ENCODE measurements at regions not wholly inside any gene's neighbourhood (a gene's known extent, or its start where the extent isn't known, plus 50 kb on each side); places are given as distances from the start of the nearest gene placed in this dataset.

DNA sequence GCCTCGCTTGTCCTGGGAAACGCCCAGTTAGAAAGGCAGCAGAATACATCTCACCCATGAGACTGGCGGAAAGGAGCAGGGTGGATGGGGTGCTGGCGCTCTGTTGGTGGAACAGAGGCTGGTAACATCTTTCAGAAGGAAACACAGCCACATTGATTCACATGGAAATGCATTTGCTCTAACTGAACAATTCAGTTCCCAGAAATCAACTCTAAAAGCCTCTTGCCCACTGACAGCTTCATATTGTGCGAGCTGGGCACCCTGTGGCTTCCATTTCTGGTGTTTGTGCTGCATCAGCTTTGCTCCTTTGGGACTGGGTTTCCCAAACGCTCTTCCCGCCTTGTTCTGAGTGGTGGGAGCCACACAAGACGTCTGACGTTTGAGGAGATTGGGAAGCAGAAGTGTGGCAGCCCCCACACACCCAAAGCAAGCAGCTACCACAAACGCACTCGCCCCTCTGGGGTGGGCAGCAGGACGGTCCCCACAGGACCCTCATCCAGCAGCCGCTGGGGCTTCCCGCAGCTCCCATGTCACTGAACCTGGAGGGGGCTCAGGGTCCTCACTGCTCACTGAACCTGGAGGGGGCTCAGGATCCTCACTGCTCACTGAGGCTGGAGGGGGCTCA is 229.5 kb downstream of the ERMARD start:
- TF ChIP-seq, protein P1, sequence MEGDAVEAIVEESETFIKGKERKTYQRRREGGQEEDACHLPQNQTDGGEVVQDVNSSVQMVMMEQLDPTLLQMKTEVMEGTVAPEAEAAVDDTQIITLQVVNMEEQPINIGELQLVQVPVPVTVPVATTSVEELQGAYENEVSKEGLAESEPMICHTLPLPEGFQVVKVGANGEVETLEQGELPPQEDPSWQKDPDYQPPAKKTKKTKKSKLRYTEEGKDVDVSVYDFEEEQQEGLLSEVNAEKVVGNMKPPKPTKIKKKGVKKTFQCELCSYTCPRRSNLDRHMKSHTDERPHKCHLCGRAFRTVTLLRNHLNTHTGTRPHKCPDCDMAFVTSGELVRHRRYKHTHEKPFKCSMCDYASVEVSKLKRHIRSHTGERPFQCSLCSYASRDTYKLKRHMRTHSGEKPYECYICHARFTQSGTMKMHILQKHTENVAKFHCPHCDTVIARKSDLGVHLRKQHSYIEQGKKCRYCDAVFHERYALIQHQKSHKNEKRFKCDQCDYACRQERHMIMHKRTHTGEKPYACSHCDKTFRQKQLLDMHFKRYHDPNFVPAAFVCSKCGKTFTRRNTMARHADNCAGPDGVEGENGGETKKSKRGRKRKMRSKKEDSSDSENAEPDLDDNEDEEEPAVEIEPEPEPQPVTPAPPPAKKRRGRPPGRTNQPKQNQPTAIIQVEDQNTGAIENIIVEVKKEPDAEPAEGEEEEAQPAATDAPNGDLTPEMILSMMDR (conservative IDR thresholded peaks at IDR 0.05; ENCODE audit: low read depth, low read length) = no peak
- DNase-seq (ENCODE audit: low read depth) = no peak
- H3K4me3 ChIP-seq (ENCODE audit: low read depth, low read length) = no peak overlapping the region

DNA sequence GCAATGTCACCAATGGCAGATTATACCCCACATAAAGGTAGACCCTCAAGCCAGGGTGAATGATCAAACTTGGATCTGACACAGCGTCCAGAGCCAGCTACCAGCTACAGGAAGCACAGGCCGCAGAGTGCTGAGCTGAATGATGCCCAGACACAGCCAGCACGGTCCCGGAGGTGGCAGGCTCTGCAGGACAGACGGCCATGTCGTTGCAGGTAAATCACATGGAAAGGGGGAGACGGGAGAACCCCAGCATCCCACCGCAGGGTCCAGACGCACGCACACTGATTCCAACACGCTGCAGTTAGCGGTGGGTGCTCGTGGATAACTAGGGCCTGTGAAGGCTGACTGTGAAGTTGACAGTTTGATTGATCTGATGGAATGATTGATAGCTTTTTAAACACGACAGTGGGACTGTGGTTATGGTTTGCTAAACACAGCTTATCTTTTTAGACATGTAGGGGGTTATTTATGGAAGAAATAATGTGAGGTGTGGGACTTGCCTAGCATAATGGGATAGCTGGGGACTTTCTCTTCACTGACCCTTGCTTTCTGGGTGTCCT is 228.5 kb downstream of the ERMARD start:
- DNase-seq (ENCODE audit: low read depth) = no peak
- TF ChIP-seq, protein P1 (conservative IDR thresholded peaks at IDR 0.05; ENCODE audit: low read depth, low read length) = no peak
- H3K4me3 ChIP-seq (ENCODE audit: low read depth, low read length) = no peak overlapping the region

DNA sequence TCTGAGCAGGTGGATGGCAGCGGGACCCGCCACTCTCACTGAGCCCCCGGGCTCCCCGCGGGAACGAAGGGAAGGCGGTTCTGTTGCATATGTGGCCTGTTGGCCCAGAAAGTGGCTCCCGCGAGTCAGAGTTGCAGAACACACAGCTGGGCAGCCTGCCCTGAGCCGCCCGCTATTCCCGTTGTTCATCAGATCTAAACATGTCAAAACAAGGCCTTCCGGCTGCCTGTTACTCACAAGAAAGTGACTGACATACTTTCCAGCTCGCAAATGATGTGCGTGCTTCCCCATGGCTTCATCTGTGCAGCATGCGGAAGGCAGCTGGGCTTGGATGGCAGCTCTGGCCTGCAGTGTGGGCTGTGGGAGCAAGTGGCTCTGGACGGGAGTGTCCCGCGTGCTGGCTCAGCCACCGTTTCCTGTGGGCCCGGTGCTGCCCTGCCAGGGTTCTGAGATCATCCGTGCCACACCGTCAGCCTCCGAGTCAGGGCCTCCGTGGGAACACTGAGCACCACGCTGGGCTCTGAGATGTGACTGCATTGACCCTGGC is 227.3 kb downstream of the ERMARD start:
- TF ChIP-seq, protein P1 (conservative IDR thresholded peaks at IDR 0.05; ENCODE audit: low read depth, low read length) = no peak
- no peak overlapping the region for H3K4me3 ChIP-seq (ENCODE audit: low read depth, low read length)
- no peak for DNase-seq (ENCODE audit: low read depth)

DNA sequence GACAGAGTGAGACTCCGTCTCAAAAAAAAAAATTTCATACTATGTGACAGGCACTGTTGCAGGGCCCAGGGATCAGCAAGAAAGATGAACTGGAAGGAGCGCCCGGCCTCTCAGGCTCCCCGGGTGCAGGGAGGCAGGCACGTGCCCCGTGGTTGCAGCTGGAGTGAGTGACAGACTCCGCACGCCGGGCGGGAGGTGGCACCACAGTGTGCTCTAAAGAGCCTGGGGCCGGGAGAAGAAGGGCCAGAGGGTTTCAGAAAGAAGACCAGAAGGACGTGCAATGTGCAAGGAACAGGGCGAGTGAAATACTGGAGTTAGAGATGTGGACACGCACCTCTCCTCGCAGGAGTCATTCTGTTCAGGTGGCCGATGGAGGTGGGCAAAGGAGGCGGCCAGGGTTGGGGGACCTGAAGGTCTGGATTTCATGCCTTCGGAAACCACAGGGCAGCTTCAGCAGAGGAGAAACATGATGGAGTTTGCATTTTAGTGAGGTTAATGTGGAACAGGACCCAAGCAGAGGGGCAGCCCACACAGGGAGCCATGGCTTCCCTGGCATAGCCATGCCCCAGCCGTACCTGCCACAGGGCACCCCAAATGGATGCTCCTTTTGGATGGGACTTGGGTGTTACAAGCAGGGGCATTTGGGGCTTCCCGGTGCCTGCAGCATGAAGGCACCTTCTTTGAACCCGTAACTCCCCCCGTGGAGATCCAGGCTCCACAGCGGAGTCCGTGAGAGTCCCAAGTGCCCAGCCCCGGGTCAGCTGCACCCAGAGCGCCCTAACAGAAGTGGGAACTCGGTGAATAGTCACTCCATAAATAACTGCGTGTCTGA is 226.2 kb downstream of the ERMARD start:
- no peak for DNase-seq (ENCODE audit: low read depth)
- TF ChIP-seq, protein P1 (conservative IDR thresholded peaks at IDR 0.05; ENCODE audit: low read depth, low read length) = no peak
- no peak overlapping the region for H3K4me3 ChIP-seq (ENCODE audit: low read depth, low read length)

DNA sequence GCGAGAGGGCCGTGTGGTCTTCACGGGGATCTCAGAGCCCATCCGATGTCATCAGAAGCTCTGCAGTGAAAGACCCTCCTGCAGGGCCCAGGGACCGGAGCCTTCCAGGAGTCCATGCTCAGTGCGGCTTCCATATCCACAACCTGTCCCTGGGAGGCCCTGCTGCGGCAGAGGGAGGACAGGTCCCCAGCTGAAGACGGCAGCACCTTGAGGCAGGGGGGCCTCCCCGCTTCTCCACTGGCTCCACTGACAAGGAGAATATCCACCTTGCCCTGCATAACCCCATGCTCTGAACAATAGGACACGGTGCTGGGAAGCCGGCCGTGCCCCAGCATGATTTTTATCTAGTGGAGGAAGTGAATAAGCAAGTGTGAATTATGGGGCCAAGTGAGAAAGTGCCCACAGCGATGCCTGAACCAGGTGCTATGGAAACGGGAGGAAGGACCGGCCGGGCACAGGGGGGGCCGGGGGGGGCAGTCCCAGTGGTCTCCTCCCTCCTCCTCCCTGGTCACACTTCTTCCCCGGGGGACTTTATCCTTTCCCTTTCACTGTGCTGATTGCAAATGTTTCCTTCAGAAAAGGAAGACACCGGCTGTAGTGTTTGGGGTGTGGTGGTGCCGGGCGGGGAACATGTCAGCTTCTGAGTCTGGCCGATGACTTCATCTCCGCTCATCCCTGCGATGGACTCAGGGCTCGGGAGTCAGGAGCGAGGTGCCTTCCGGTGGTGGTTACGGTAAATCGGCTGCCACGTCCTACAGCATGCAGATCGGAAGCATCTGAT is 225.1 kb downstream of the ERMARD start:
- H3K4me3 ChIP-seq (ENCODE audit: low read depth, low read length) = no peak overlapping the region
- DNase-seq (ENCODE audit: low read depth) = no peak
- TF ChIP-seq, protein P1 (conservative IDR thresholded peaks at IDR 0.05; ENCODE audit: low read depth, low read length) = no peak

DNA sequence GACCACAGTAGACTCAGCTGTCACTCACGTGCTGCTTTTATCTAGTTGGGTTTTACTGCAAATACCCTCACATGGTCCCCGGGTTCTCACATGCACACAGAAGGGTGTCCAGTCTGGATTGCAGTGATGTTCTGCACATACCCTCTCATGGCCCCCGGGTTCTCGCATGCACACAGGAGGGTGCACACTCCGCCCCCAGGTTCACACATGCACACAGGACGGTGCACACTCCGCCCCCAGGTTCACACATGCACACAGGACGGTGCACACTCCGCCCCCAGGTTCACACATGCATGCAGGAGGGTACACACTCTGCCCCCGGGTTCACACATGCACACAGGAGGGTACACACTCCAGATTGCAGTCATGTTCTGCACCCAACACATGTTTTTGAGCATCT is 224.3 kb downstream of the ERMARD start:
- no peak for DNase-seq (ENCODE audit: low read depth)
- H3K4me3 ChIP-seq (ENCODE audit: low read depth, low read length) = no peak overlapping the region
- TF ChIP-seq, protein P1 (conservative IDR thresholded peaks at IDR 0.05; ENCODE audit: low read depth, low read length) = no peak

All from epithelial cell of proximal tubule (primary cell).